WI38 (cell line): ENCODE measurements at regions not wholly inside any gene's neighbourhood (a gene's known extent, or its start where the extent isn't known, plus 50 kb on each side); places are given as distances from the start of the nearest gene placed in this dataset.

Experiments
- H3K4me3 ChIP-seq: 2 replicates; pipeline ENCODE4 v1.5.1; 2011; ENCODE audit warnings: low read depth, mild to moderate bottlenecking, control low read depth, low read length
- CTCF ChIP-seq: IDR thresholded peaks from 2 replicates; pipeline ENCODE4 v1.5.1; 2012; ENCODE audit warnings: low read depth, mild to moderate bottlenecking, control low read depth, low read length

- TF ChIP-seq CTCF: no peak
- no peak overlapping the region for H3K4me3 ChIP-seq
Observed at GRCh38 chr10:89861584-89862301, 160.4 kb downstream of the KIF20B start.

DNA sequence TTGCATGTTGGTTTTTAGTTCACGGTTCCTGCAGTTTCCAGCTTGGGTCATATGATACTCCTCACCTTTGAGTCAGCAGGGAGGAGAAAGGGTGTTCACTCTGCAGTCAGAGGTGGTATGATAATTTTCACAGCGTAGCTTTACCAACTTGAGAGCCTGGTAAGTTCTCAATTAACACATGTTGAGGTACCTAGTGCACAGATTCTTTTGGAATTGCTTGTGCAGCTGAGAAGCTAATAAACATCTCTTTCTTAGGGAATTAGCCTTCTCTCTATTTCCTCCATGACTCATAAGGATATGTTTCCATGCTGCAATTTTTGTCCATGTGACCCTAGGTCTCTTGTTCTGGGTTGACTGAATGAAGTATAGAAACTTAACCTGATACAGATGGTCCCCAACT lies 166.6 kb downstream of the KIF20B start:
- TF ChIP-seq CTCF: no peak
- H3K4me3 ChIP-seq: no peak overlapping the region

DNA sequence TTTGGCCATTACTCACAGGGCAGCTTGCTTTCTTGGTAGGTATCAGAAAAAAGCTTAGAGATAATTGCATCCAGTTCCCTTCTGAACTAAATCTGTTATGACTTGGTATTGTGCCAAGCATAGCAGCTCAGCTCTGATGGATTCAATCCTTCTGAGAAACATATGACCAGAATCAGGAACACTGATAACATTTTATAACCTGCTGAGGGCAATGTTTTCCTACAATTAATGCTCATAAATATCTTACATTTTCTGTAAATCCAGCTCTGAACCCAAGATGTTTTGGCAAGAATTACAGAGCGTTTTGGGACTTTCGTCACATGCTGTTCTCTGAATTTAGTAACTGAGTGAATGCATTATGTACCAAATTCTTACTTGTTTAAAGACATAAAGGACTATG lies 167.8 kb downstream of the KIF20B start:
- TF ChIP-seq CTCF: no peak
- H3K4me3 ChIP-seq: no peak overlapping the region

DNA sequence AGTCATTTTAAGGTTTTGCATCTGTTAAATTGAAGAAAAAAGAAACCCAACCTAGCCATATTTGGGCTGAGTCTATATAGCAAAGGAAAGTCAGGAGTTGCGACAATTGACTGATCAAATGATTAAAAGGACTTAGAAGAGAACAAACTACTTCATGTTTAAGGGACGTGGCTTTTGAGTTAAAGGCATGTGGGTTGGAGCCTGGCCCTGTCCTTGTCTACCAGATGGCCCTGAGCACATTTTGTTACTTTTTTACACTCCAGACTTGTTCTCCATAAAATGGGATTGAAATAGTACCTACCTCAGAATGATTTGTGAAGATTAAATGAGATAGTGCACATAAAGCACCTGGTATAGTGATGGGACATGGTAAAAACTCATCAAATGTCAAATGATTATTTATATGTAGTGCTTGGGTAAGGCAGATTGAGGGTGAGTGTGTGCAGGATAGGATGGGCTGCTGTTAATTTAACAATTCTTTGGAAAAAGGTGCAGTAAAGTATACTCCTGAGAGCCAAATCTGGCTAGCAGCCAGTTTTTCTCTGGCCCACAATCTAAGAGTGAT lies 168.3 kb downstream of the KIF20B start:
- TF ChIP-seq CTCF: no peak
- H3K4me3 ChIP-seq: no peak overlapping the region

GRCh38 chr10:89870936-89871335 lies 169.5 kb downstream of the KIF20B start:
- TF ChIP-seq CTCF: no peak
- H3K4me3 ChIP-seq: no peak overlapping the region

DNA sequence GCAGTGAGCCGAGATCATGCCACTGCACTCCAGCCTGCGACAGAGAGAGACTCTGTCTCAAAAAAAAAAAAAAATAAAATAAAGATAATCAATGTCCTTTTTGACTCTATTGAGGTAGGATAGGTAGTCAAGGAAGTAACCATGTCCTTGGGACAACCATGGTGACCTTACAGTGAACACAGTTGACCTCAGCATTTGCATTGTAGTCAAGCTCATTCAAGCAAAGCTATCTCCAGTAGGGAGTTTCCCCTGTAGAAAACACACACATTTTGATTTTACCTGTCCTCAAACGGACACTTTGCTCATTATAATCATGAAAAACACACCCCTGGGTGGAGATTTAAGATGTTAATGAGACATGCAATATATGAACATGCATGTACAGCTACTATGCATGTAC lies 171.7 kb downstream of the KIF20B start:
- H3K4me3 ChIP-seq: no peak overlapping the region
- TF ChIP-seq CTCF: no peak

DNA sequence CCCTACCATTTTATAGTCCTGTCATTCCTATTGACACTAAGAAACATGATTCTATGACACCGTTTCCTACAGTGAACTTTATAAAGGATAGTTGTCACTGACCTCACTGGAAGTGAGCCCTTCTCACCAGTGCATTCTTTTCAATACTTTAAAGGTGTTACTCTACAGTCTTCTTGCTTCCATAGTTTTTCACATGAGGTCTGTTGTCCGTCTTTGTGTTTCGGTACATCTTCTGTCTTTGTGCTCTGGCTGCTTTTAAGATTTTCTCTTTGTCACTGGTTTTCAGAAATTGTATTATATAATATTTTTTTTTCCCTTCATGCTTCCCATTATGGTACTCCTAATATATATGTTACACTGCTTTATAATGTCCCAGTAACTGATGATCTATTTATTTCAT lies 174.2 kb downstream of the KIF20B start:
- TF ChIP-seq CTCF: no peak
- no peak overlapping the region for H3K4me3 ChIP-seq
